GM21528 (cell line): ENCODE measurements at regions not wholly inside any gene's neighbourhood (a gene's known extent, or its start where the extent isn't known, plus 50 kb on each side); places are given as distances from the start of the nearest gene placed in this dataset.
"Not testable (repeated sequence)": the region's sequence is repeated elsewhere in the genome, so short reads cannot be mapped to it uniquely, and the experiment has no call there.

Experiments used
- ATAC-seq: cut with Tn5 transposase; IDR thresholded peaks from one replicate; pipeline ENCODE4 v1.9.1; 2021; ENCODE audit warnings: mild to moderate bottlenecking, moderate library complexity; ENCODE audit not compliant: unreplicated experiment, low FRiP score

DNA sequence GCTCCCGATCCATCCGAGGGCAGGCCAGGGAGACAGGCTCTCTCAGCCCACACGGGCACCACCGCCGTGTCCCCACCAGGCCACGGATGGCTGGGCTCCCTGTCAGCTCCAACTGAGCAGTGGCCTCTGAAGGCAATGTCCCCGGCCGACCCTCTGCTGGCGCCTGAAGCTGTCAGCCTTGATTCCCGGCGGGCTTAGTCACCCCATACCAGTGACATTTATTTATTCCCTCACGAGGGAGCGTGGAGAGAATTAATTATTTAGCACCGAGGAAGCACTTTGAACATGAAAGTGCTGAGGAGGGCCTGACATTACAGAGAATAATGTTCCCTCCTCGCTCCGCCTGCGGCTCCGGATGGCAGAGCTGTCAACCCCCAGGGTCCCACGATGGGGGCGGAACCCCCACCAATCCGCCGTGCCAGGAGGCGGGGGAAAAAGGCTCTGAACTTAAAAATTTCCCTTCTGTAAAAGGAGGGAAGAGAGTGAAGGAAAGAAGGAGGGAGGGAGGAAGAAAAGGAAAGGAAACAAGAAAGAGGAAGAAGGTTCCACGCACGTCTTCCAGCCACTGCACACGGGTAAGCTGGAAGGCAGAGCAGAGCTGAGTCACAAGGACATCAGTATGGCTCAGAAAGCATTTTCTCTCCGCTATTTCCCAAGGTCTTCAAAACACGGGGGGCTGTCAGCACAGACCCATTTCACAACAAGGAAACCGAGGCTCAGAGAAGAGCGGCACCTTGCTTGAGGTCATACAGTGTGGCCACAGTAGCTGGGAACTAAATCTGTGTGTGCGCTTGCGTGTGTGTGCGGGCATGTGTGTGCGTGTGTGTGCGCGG, 108.7 kb upstream of the NCOR2 start:
- ATAC-seq, result no peak

DNA sequence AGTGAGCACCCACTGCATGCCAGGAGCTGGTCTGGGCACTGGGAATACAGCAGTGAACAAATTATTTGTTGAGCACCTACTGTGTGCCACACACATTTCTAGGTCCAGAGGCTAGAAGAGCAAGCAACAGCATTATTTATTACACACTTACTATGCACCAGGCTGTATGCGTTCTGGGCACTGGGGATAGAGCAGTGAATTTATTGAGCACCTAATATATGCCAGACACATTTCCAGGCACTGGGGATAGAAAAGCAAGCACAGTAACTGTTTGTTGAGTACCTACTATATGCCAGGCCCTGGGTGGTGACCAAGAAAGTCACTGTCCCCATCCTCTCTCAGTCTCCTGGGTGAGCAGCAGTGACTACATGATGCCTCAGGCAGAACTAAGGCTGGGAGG, 107.5 kb upstream of the NCOR2 start:
- ATAC-seq, result no peak

DNA sequence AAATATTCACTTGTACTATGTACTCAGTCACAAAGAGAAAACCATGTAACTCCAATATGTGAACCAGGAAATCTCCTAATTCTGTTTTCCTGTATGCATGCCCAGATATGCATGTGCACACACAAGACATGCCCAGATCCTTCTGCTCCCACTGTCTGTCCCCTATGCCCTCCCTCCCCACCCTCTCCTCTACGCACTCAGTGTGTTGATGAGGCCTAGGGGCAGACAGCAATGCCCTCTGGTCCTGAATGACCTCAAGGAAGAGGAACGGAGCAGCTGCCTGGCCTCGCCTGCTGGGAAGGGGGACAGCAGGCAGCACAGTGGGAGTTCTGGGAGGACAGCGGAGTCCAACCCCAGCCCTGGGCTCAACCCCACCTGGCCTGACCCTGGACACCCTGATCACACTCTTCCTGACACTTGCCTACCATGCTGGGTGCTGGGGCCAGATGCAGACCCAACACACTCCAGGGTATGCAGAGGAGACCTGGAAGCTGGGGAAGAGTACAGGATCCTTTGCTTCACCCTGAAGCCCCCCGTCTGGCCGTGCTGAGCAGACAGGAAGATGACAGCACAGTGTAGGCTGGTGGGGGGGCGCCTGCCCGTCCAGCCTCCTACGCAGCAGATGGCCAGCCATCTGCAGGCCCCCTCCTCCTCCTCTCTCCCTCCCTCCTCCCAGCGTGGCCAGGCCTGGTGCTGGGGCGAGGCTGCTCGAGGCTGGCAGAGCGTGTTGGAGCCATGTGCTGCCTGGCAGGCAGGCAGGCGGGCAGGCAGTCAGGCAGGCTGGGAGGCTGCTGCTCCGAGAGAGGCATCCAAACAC, 106.6 kb upstream of the NCOR2 start:
- ATAC-seq, result no peak

DNA sequence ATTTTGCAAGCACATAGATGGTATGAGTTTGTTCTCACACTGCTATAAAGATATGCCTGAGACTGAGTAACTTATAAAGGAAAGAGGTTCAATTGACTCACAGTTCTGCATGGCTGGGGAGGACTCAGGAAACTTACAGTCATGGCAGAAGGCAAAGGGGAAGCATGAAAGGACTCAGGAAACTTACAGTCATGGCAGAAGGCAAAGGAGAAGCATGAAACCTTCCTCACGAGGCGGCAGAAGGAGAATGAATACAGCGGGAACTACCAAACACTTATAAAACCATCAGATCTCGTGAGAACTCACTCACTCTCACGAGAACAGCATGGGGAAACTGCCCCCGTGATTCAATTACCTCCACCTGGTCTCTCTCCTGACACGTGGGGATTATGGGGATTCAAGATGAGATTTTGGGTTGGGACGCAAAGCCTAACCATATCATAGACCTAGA, 101.9 kb upstream of the NCOR2 start:
- not testable (repeated sequence) for ATAC-seq

DNA sequence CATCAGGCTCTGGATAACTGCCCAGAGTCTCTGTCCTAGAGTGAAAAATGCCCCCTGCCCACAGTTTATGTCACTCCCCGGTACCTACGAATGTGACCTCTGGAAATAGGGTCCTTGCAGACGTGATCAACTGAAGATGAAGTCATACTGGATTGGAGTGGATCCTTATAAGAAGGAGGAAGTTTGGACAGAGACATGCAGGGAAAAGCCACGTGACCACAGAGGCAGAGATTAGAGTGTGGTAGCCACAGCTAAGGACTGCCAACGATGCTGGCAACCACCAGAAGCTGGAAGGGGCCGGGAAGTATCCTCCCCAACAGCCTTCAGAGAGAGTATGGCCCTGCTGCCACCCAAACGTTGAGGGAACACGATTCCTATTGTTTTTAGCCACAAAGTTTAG, 101.2 kb upstream of the NCOR2 start:
- no peak for ATAC-seq

DNA sequence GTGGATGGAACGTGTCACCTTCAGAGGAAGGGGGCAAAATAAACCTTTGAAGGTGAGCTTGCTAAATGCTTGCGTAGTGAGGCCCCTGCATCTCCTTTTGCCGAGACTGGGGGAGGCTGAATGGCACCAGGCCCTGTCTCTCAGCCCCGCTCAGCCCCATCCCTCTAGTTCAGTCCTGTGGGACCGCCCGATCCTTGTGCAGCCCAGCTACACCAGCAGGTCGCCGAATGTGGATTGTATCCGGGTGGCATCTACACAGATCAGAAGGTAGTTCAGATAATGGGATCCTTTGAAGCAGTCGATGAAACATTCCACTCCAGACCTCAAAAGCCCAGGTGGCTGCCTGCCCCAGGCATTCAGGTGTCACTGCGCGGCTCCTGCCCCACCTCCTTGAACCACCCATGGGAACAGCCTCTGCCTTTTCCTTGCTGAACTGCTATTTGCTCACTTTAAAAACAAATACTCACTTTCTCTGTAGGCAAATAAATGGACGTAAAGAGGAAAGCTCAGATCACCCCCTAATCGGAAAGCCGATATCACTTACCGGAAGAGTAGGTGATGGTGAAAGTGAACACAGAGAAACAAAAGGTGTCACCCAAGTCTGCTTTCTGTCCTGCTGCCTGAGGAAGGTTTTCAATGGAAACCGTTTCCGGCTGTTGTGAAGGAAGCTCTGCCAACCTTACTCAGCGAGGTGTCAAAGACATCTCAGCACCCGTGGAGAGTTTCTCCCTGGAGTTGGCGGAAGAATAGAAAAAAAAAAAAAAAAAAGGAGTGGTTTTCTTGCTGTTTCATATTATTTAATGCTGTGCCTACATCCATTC, 100.3 kb upstream of the NCOR2 start:
- ATAC-seq, result no peak

DNA sequence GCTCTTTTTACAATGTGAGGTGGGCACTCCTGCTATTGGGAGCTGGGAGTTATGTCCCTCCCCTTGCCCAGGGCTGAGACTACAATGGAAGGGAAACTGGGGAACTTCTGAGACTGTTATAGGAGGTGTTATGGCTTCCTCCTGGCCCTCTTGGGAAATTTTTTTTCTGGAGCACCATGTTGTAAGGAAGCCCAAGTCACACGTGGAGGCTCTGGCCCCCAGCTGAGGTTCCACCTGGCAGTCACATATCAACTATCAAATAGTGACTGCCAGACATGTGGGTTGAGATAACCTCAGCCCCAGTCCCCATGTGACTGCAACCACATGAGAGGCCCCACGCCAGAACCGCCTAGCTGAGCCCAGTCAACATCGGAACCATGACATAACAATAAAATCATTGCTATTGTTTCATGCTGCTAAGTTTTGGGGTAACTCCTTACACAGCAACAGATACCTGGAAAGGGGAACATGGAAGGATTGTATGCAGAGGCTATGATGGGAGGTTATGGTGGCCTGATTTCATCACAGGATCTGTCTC, 99.4 kb upstream of the NCOR2 start:
- no peak for ATAC-seq

DNA sequence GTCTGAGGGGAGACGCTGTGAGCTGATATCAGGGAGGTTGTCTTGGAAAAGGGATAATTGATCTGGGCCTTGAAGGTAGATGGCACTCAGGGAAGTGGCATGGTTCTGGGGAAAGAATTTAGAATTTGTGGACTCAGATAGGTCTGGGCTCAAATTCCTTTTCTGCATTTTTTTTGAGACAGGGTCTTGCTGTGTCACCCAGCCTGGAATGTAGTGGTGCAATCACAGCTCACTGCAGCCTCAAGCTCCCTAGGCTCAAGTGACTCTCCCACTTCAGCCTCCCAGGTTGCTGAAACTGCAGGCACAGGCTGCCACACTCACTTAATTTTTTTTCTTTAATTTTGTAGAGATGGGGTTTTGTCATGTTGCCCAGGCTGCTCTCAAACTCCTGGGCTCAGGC, 98.1 kb upstream of the NCOR2 start:
- no peak for ATAC-seq

DNA sequence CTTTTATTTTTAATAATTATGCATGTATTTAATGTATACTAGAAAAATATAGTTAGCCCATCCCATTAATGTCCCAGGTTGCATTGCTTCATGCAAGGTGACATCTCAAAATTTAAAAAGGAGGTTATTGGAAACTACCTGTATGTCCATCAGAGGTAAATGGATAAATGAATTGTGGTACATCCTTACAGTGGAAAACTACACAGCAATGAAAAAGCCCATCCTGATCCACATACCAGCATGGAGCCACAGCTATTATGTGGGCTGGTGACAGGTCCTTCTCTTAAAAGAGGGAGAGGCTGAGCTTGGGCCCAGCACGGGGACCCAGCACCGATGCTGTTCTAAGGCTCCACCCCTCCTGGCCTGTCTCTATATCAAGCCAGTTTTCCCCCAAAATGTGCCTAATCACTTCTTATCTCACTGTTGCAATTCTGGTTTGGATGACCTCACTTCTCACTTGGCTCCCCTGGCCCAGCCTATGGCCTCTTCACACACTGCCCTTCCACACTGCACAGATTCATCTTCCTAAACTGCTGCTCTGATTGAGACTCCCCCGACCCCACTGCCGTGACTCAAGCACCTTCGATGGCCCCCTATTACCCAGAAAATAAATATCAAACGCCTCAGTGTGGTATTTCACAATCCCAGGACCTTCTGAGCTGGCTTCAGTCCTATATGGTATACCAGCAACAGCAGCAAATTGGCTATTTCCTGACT, 97.1 kb upstream of the NCOR2 start:
- ATAC-seq, result no peak

DNA sequence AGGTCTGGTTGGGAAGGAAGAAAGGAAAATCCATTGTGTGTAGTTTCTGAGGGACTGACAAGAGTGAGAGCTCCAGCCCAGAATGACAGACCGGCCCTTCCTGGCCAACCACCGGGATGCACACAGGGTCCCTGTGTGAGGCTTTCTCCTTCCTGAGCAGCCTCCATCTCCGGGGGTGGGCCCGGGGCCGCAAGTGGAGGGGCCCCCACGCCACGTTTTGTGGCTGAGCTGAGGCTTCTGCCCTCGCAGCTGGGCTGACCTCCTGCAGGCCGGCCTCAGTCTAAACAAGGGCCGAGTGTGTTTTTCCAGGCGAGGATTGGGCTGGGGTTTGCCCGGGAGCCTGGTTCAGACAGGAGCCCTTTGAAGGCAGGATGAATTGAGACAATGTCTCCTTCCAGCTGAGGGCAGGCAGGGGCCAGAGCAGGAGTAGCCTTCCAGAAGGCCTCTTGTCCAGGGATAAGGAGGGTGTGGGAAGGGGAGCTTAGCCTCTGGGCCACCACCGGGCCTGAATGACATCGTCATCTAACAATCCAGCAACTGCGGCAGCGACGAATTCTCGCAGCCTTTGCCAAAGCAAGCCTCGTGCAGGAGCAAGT, 96.5 kb upstream of the NCOR2 start:
- no peak for ATAC-seq

DNA sequence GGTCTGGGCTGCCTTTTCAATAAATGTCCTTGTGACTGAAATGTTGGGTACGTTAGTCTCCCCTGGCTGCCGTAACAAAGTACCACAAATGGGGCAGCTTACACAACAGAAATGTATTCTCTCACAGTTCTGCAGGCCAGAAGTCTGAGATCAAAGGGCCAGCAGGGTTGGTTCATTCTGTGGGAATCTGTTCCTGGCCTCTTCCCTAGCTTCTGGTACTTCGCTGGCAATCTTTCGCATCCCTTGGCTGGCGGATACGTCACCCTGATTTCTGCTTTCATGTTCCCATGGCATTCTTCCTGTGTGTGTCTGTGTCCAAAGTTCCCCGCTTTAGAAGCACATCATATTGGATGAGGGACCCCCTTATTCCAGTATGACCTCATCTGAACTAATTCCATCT, 95.8 kb upstream of the NCOR2 start:
- no peak for ATAC-seq

DNA sequence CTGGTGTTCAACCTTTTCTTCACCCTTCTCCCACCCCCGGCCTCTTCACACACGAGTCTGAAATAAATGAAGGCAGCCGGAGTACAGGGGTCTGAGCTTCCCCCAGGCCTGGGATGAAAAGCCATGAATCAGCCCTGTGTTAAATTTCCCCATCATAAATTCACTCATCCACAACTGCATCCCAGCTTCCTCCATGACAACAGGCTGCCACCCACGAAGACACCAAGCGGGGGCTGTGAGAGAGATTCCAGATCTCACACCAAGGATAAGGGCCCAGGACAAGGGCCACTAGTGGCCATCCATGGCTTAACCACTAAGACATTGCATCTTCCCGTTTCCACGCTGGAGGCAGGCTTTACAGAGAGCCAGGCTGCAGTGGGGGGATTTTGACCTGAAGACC, 93.9 kb upstream of the NCOR2 start:
- ATAC-seq, result no peak

DNA sequence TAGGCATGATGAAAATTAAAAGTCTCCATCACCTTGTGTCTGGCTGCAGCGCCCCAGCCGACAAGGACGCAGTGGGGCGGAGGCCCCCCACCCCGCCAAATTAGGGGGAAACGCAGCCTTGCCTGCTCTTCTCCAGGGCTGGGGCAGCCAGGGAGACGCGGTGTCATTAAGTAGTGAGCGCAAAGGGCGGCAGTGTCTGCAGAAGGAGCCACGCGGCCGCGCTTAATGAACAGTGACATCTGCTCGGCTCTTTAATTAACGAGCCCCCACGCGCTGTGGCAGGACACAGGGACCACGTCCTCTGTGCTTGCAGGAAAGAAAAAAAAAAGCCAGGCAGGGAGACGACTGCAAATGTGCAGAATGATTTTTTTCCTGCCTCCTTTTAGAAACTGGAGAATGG, 93.4 kb upstream of the NCOR2 start:
- no peak for ATAC-seq

DNA sequence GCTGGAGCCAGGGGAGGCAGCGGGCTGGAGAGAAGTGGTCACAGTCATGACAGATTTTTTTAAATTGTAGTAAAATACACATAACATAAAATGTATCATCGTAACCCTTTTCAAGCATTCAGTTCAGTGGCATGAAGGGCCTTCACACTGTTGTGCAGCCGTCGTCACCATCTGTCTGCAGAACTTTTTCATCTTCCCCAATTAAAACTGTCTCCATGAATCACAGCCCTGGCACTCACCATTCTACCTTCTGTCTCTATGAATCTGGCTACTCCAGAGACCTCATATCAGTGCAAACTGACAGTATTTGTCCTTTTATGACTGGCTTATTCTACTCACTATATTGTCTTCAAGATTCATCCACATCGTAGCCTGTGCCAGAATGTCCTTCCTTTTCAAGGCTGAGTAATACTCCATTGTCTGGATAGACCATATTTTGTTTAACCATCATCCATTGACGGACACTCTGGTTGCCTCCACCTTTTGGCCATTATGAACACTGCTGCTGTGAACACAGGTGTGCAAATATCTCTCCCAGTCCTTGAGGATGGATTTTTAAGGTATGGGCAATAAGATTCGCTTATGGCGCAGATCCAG, 91.5 kb upstream of the NCOR2 start:
- ATAC-seq, result no peak

DNA sequence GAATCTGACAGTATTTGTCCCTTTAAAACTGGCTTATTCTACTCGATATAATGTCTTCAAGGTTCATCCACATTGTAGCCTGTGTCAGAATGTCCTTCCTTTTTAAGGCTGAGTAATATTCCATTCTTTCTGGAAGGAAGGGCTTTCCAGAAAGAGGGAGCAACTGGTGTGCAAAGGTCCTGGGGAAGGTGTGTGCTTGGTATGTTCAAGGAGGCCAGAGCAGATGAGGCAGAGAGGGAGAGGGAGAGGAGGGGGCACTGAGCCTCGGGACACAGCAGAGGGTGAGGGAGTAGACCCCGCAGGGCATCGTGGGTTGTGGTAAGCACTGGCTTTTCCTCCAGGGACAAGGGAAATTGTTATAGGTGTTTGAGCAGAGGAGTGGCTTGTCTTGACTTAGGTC, 90.9 kb upstream of the NCOR2 start:
- no peak for ATAC-seq

DNA sequence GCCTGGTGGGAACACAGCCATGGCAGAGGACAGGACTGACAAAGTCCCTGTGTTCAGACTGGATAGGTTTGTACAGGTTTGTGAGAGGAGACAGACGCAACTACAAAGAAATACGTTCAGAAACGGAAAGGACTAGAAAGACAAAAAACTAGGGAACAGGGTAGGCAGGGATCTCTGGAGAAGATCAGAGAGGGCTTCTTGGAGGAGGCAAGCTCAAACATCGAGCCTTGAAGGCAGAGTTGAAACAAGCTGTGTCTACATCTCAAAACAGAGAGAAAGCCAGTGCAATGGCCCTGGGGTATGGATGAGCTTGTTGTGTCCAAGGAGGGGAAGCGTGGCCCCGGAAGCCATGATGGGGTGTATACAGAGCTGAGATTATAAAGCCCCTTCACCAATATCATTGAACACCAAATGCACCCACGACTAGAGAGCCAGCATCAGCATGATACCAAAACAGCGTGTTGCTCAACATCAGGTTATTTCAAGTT, 89.6 kb upstream of the NCOR2 start:
- no peak for ATAC-seq

DNA sequence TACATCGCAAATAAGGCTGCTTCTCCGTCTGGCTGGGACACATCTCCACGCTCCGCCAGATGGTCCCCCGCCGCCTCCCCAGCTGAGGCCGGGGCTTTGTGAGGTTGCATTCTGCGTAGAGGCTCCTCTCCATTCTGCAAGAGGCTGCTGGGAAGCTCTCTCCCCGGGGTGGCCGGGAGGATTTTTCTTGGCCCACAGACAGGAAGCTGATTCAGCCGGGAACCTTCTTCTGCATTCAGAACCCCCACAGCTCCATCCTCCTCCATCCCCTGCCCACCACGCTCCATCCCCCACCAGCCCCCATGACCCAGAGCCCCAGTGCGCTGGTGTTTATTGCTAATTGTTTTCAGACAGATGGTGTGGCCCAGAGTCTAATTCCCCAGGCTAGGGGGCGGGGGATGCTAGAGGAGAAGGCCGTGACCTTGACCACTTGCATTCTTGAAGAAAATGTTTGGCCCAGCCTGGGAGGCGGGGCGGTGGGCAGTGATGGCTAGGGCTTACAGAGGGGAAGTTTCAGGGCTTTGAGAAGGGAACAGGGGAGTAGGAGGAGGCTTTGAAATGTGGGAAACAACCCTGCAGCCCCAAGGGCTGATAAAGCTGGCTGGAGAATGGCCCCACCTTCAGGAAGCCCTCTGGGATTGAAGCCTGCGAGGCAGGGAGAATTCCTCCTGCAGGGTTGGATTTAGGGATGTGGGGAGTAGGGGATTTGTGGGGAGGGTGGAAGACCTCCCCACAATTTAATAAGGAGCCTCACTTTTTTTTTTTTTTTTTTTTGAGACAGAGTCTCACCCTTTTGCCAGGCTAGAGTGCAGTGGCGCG, 88.5 kb upstream of the NCOR2 start:
- ATAC-seq, result no peak

DNA sequence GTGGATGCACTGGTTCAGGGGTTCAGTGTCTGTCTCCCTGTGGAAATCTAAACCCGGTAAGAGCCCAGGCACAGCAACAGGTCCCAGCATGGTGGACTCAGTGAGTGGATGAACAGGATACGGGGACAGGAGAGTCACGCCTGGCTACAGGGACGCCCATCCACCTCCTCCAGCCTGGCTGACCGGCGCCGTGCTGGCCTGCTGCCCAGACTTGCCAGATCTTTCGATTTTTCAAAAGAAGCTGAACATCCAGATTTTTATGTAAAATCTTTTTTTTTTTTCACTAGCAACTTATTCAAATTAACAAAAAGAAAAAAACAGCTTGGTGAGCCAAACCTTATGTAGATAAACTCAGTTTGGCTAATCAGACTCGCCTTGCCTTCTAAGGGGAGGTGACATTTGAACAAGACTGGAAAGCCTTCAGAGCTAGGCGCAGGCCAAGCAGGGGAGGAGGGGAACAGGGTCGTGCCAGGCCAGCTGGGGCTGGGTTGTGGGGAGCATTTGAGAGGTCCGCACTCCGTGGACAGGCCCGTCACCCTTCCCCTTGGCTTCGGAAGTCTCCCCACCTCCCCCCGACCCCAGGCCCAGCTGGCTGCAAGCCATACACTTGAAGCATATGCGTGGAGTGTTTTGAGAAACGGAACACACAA, 87.8 kb upstream of the NCOR2 start:
- no peak for ATAC-seq
